PC-9 (cell line): ENCODE measurements at regions not wholly inside any gene's neighbourhood (a gene's known extent, or its start where the extent isn't known, plus 50 kb on each side); places are given as distances from the start of the nearest gene placed in this dataset.

ENCODE experiments used
- BruUV-seq: library from RNA; stranded (reverse); fragments of 400-500 nt; replicated peaks from 2 replicates; lab custom pipeline; 2021; lab: Mats Ljungman, UMichigan
- CTCF ChIA-PET: fragments of 300-600 bp; sonication (Branson Sonifier 250); formaldehyde crosslinking; loops from one replicate; lab custom pipeline; 2022; ENCODE audit warnings: antibody characterized with exemption; lab: Charles Lee
- POLR2A ChIA-PET: fragments of 300-600 bp; sonication (Branson Sonifier 250); formaldehyde crosslinking; loops from one replicate; lab custom pipeline; 2022; ENCODE audit warnings: antibody characterized with exemption; ENCODE audit not compliant: unreplicated experiment; lab: Charles Lee
- DNase-seq, 2 experiments: peaks; one replicate each; pipeline versions ENCODE4 v3.0.0 to v3.0.0-alpha.2; 2015 to 2022; ENCODE audit warnings: mixed read lengths in 1 of 2
- H2AFZ ChIP-seq: fragments of 200-600 bp; sonication (generic); 2 replicates; pipeline ENCODE4 v1.8.1; 2017; ENCODE audit warnings: antibody characterized with exemption
- H3F3A ChIP-seq: fragments of 200-600 bp; sonication (generic); 2 replicates; pipeline ENCODE4 v1.8.1; 2017; ENCODE audit warnings: antibody characterized with exemption, mild to moderate bottlenecking, low read depth; ENCODE audit not compliant: insufficient read depth
- H3K27ac ChIP-seq: fragments of 200-600 bp; sonication (generic); 2 replicates; pipeline ENCODE4 v1.6.1; 2016; ENCODE audit warnings: mixed run types
- H3K27me3 ChIP-seq: fragments of 200-600 bp; sonication (generic); 2 replicates; pipeline ENCODE4 v1.6.1; 2016; ENCODE audit warnings: low read depth, mixed run types; ENCODE audit not compliant: insufficient read depth
- H3K36me3 ChIP-seq: fragments of 200-600 bp; sonication (generic); 2 replicates; pipeline ENCODE4 v1.6.1; 2016; ENCODE audit warnings: low read depth, mixed run types
- H3K4me1 ChIP-seq: fragments of 200-600 bp; sonication (generic); replicated peaks from 2 replicates; pipeline ENCODE4 v1.6.1; 2016; ENCODE audit warnings: mixed run types; ENCODE audit not compliant: insufficient read depth
- H3K4me2 ChIP-seq: fragments of 200-600 bp; sonication (generic); 2 replicates; pipeline ENCODE4 v1.6.1; 2017; ENCODE audit warnings: mixed run types
- H3K4me3 ChIP-seq: fragments of 200-600 bp; sonication (generic); 2 replicates; pipeline ENCODE4 v1.6.1; 2016; ENCODE audit warnings: mixed run types
- H3K79me2 ChIP-seq: fragments of 200-600 bp; sonication (generic); 2 replicates; pipeline ENCODE4 v1.6.1; 2017; ENCODE audit warnings: low read depth, mixed run types
- H3K9me2 ChIP-seq: fragments of 200-600 bp; sonication (generic); 2 replicates; pipeline ENCODE4 v1.8.1; 2017; ENCODE audit warnings: mild to moderate bottlenecking; ENCODE audit not compliant: insufficient read depth
- H3K9me3 ChIP-seq: fragments of 200-600 bp; sonication (generic); 2 replicates; pipeline ENCODE4 v1.8.1; 2016; ENCODE audit warnings: low read depth; ENCODE audit not compliant: insufficient read depth
- H4K20me1 ChIP-seq: fragments of 200-600 bp; sonication (generic); 2 replicates; pipeline ENCODE4 v1.8.1; 2017; ENCODE audit not compliant: insufficient read depth
- EZH2 ChIP-seq: fragments of 200-600 bp; sonication (generic); IDR thresholded peaks from 2 replicates; pipeline ENCODE4 v1.8.0; 2017; ENCODE audit warnings: antibody characterized with exemption, low read depth
- intact Hi-C: fragments of 100-400 bp; cut with micrococcal nuclease; formaldehyde crosslinking; loops from one replicate; pipeline ENCODE4 v1.10.0; 2022; ENCODE audit not compliant: unreplicated experiment
- TF ChIP-seq, protein P1 (sequence below): fragments of 200-600 bp; sonication (generic); conservative IDR thresholded peaks from 2 replicates; pipeline ENCODE4 v1.6.1; 2017; ENCODE audit warnings: mixed run types, antibody characterized with exemption, mild to moderate bottlenecking, moderate library complexity

DNA sequence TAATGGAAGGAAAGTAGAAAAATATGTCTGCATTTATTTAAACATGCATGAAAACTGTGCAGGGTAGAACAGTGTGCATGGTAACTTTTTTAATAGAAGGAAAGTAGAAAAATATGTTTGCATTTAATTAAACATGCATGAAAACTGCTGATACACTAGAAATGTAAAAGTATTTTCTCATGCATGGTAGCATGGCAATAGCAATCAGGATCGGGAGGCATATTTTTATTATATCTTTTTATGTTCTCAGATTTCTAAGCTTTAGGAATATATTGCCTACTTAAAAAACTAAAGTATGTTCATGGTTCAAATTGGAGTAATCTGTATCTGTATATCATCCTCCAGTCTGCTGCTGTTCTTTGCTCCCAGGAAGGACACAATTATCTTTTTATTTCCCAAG lies 1468.9 kb upstream of the GBE1 start:
- Histone ChIP-seq H3K4me2 (no peak overlapping the region), H3F3A (no peaks in the 10 kb centered on the region), H4K20me1 (no peaks in the 10 kb centered on the region), H2AFZ (no peak overlapping the region), H3K27ac (no peak overlapping the region), H3K4me3 (no peak overlapping the region), H3K4me1 (no peaks in the 10 kb centered on the region), H3K79me2 (no peaks in the 10 kb centered on the region), H3K27me3 (no peaks in the 10 kb centered on the region), H3K9me3 (no peaks in the 10 kb centered on the region), H3K36me3 (no peaks in the 10 kb centered on the region), H3K9me2 (no peaks in the 10 kb centered on the region)
- intact Hi-C loops, result no loop called here
- DNase-seq, result no peak
- BruUV-seq, result no TSS peak
- ChIA-PET CTCF (no interaction called here), POLR2A (no interaction called here)
- TF ChIP-seq EZH2, result no peak
- TF ChIP-seq, protein P1, sequence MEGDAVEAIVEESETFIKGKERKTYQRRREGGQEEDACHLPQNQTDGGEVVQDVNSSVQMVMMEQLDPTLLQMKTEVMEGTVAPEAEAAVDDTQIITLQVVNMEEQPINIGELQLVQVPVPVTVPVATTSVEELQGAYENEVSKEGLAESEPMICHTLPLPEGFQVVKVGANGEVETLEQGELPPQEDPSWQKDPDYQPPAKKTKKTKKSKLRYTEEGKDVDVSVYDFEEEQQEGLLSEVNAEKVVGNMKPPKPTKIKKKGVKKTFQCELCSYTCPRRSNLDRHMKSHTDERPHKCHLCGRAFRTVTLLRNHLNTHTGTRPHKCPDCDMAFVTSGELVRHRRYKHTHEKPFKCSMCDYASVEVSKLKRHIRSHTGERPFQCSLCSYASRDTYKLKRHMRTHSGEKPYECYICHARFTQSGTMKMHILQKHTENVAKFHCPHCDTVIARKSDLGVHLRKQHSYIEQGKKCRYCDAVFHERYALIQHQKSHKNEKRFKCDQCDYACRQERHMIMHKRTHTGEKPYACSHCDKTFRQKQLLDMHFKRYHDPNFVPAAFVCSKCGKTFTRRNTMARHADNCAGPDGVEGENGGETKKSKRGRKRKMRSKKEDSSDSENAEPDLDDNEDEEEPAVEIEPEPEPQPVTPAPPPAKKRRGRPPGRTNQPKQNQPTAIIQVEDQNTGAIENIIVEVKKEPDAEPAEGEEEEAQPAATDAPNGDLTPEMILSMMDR, result no peak

DNA sequence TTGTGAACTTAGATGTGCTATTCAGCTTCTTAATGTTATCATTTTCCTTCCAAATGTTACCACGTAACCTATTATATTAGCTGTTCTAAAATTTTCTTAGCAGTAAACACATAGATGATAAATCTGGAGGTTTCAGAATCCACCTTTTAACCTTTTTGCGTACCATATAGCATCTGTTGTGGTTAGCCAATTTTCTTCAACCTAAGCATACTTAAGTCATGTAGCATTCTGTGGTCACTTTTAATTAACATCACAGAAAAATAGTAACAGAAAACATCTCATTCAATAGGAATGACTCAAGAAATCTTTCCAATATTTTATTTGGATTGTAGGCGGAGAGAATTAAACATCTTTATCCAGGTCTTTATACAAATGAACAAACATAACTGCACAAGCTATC lies 1465.3 kb upstream of the GBE1 start:
- Histone ChIP-seq H3K9me3 (no peaks in the 10 kb centered on the region), H3K4me2 (no peak overlapping the region), H3K9me2 (no peaks in the 10 kb centered on the region), H3K79me2 (no peaks in the 10 kb centered on the region), H4K20me1 (no peaks in the 10 kb centered on the region), H2AFZ (no peak overlapping the region), H3K4me1 (no peaks in the 10 kb centered on the region), H3F3A (no peaks in the 10 kb centered on the region), H3K27me3 (no peaks in the 10 kb centered on the region), H3K27ac (no peak overlapping the region), H3K4me3 (no peak overlapping the region), H3K36me3 (no peaks in the 10 kb centered on the region)
- TF ChIP-seq, protein P1, result no peak
- TF ChIP-seq EZH2, result no peak
- ChIA-PET POLR2A (interaction anchor here (0.6 kb wide), 1 partner anchor 294 kb away, joined by 4 read pairs; no protein-coding TSS in a partner anchor), CTCF (no interaction called here)
- intact Hi-C loops, result no loop called here
- no TSS peak for BruUV-seq
- no peak for DNase-seq

DNA sequence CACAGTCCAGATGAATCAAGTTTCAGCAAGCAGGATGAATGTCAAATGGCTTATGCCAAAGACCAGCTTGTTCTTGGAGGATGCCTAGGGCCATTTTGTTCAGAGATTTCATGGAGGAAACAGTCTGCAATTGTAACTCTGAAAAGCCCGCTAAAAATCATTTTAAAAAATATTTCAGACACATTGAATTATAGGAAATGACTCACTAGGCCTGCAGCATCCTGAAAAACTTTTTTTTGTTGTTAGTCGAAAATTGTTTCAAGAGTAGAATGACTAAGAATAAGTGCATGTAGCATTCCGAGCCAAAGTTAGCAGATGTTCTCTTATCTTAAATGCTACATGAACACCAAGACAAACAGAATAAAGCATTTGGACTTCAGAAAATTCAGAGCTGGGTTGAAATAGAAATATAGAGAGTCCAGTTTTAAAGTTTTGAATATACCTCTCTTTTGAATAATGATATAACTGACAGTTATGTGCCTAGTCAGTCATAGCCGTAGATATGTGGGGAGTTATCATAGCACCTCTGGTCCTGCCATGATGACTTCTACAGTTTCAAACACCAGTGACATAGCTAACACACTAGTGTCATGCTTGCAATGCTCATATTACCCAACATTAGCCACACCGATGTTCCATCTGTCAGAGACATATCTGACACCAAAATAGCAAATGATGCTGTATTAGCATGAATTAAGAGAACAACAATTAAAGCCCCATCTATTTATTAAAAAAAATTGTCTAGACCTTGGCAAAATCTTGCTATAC lies 1462.8 kb upstream of the GBE1 start:
- Histone ChIP-seq H3K36me3 (no peaks in the 10 kb centered on the region), H3K4me3 (no peak overlapping the region), H3K4me1 (no peaks in the 10 kb centered on the region), H3K27ac (no peak overlapping the region), H3K27me3 (no peaks in the 10 kb centered on the region), H3F3A (no peaks in the 10 kb centered on the region), H4K20me1 (no peaks in the 10 kb centered on the region), H3K9me2 (no peaks in the 10 kb centered on the region), H3K79me2 (no peaks in the 10 kb centered on the region), H2AFZ (no peak overlapping the region), H3K4me2 (no peak overlapping the region), H3K9me3 (no peaks in the 10 kb centered on the region)
- TF ChIP-seq, protein P1, result no peak
- TF ChIP-seq EZH2, result no peak
- BruUV-seq, result no TSS peak
- DNase-seq, result no peak
- POLR2A ChIA-PET, result no interaction called here
- intact Hi-C loops, result no loop called here
- CTCF ChIA-PET, result no interaction called here
